Pancreas (tissue), 10 donors: ENCODE measurements at regions not wholly inside any gene's neighbourhood (a gene's known extent, or its start where the extent isn't known, plus 50 kb on each side); places are given as distances from the start of the nearest gene placed in this dataset.

ENCODE experiments used
- ATAC-seq, 4 donors: fragments of 200-7000 bp; cut with Tn5 transposase; one replicate each; pipeline versions ENCODE4 v1.8.0 to v1.9.1; 2020; ENCODE audit warnings: mild to moderate bottlenecking in 4 of 4, moderate library complexity in 4 of 4
- DNase-seq, 6 donors: peaks; one replicate each; pipeline ENCODE4 v3.0.0-alpha.2; 2020
- FAIRE-seq: peaks from 2 replicates; lab custom pipeline; 2012; peaks lifted over from hg19 to GRCh38; lab: Jason Lieb, UNC
- H3K27ac ChIP-seq, 4 donors: fragments of 200-600 bp; sonication (generic); 1 replicate in 3 of 4; 2 replicates in 1 of 4; pipeline versions ENCODE4 v1.5.0 to v1.8.0; 2020
- H3K27me3 ChIP-seq, 4 donors: fragments of 200-600 bp; one replicate each; pipeline ENCODE4 v1.8.0; 2021
- H3K36me3 ChIP-seq, 3 donors: fragments of 200-600 bp; sonication (generic) in 1 of 3; one replicate each; pipeline versions ENCODE4 v1.5.0 to v1.8.0; 2020 to 2021
- H3K4me1 ChIP-seq, 3 donors: fragments of 200-600 bp; one replicate each; pipeline ENCODE4 v1.8.0; 2021
- H3K4me3 ChIP-seq, 4 donors: fragments of 200-600 bp; sonication (generic) in 2 of 4; one replicate each; pipeline versions ENCODE4 v1.5.0 to v1.8.0; 2020 to 2021
- H3K9me3 ChIP-seq, 4 donors: fragments of 200-600 bp; one replicate each; pipeline ENCODE4 v1.8.0; 2021
- WGBS, 2 donors: extraction: QIAGEN DNeasy Blood & Tissue Kit; methylation state at CpG; one replicate each; pipeline ENCODE4 v1.1.7; 2013; 5-methylcytosine and 5-hydroxymethylcytosine counted together
- intact Hi-C, 3 donors: fragments of 100-400 bp; cut with DNase I; formaldehyde crosslinking; loops; one replicate each; pipeline versions ENCODE4 v1.11.1 to v1.14.2; 2022
- TF ChIP-seq, protein P1 (sequence below), 4 donors: fragments of 200-600 bp; sonication (generic) in 3 of 4; IDR thresholded peaks; one replicate each; pipeline versions ENCODE4 v1.5.0 to v1.8.0; 2021; ENCODE audit warnings: antibody characterized with exemption in 4 of 4
- donor health status: healthy with polysubstance abuse.
- donor health status: DM: no; HTN: no; CAD: no; lungs with moderate emphysema.
- donor health status: DM: no; HTN: no; CAD: no.
- donor health status: control.
- donor health status: control.
- donor health status: Bipolar disorder and iron deficiency.
- donor health status: DM: yes; HTN: yes; CAD: no.
- donor health status: DM: no; HTN: no; CAD: no.
- donor health status: DM: no; HTN: no; CAD: no.
- donor health status: DM: yes; HTN: yes; CAD: no.

- FAIRE-seq = no peak
- Histone ChIP-seq H3K4me3 (no peak overlapping the region), H3K27me3 (no peaks in the 10 kb centered on the region), H3K27ac (no peak overlapping the region), H3K9me3 (no peaks in the 10 kb centered on the region), H3K36me3 (no peaks in the 10 kb centered on the region), H3K4me1 (no peaks in the 10 kb centered on the region)
- intact Hi-C loops = no loop called here
- DNase-seq = no peak
- ATAC-seq = no peak
- TF ChIP-seq, protein P1, sequence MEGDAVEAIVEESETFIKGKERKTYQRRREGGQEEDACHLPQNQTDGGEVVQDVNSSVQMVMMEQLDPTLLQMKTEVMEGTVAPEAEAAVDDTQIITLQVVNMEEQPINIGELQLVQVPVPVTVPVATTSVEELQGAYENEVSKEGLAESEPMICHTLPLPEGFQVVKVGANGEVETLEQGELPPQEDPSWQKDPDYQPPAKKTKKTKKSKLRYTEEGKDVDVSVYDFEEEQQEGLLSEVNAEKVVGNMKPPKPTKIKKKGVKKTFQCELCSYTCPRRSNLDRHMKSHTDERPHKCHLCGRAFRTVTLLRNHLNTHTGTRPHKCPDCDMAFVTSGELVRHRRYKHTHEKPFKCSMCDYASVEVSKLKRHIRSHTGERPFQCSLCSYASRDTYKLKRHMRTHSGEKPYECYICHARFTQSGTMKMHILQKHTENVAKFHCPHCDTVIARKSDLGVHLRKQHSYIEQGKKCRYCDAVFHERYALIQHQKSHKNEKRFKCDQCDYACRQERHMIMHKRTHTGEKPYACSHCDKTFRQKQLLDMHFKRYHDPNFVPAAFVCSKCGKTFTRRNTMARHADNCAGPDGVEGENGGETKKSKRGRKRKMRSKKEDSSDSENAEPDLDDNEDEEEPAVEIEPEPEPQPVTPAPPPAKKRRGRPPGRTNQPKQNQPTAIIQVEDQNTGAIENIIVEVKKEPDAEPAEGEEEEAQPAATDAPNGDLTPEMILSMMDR (IDR thresholded peaks at IDR 0.05) = no peak
- WGBS, 2 donors = 64 to 78% methylated on average over 4 of the region's 4 CpGs
Measured at GRCh38 chr18:41226911-41227310, 728.1 kb upstream of the PIK3C3 start.

- ATAC-seq (no peak), FAIRE-seq (no peak), DNase-seq (no peak)
- H3K27ac ChIP-seq = no peak overlapping the region
- TF ChIP-seq, protein P1 (IDR thresholded peaks at IDR 0.05) = no peak
- no peaks in the 10 kb centered on the region for H3K9me3 ChIP-seq
- H3K4me3 ChIP-seq = no peak overlapping the region
- no peaks in the 10 kb centered on the region for H3K36me3 ChIP-seq
- H3K4me1 ChIP-seq = no peaks in the 10 kb centered on the region
- intact Hi-C loops = no loop called here
- 72 to 79% methylated on average over 1 of the region's 1 CpG for WGBS, 2 donors
- H3K27me3 ChIP-seq = no peaks in the 10 kb centered on the region
Measured at GRCh38 chr18:41226186-41226585, 728.8 kb upstream of the PIK3C3 start.

DNA sequence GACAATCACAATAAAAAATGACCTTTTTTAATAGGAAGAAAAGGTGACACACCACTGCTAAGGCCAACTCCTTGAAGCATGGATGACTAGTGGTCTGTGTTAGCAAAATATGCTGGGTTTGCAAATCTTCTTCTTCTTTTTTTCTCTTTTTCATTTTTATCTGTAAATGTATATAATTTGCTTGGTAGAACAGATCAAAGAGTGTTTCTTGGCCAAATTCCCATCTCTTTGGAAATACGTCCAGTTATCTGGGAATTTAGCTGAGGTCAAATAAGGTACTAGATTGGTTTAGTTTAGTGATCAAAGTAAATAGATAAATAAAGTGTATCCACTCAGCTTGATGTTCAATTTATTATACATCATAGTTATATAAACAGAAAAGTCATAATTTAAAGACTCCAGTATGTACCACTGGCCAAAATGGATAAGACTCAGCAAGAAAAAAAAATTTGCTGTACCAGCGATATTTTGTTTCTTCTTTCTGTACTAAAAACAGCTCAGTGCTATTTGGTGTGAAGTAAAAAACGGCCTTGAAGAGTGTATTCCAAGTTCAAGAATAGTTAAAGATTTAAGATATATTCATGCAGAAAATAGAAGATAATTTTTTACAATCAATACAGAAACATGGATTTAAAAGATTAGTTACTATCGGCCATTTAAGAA is 738.6 kb upstream of the PIK3C3 start:
- intact Hi-C loops = no loop called here
- 39 to 52% methylated on average over 4 of the region's 4 CpGs for WGBS, 2 donors
- H3K27ac ChIP-seq = no peak overlapping the region
- no peaks in the 10 kb centered on the region for H3K27me3 ChIP-seq
- no peak for ATAC-seq
- FAIRE-seq = no peak
- TF ChIP-seq, protein P1 (IDR thresholded peaks at IDR 0.05) = no peak
- no peaks in the 10 kb centered on the region for H3K9me3 ChIP-seq
- no peaks in the 10 kb centered on the region for H3K36me3 ChIP-seq
- no peaks in the 10 kb centered on the region for H3K4me1 ChIP-seq
- DNase-seq = no peak
- no peak overlapping the region for H3K4me3 ChIP-seq

DNA sequence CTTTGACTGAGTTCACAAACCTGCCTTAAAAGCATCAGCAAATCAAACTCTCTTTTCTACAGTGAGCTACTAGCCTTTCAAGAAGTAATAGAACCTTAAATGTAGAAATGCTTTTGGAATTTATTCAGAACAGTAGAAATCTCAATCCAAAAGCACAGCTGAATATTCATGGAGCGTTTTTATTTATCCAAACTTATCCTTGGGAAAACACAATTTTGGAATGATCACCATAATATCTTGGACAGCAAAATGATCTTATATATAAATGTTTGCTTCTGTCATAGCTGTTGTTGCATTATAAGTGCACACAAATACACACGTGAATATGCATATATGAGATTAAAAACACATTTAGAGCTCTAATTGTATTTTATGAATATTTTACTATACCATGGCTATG is 747.3 kb upstream of the PIK3C3 start:
- H3K9me3 ChIP-seq = no peaks in the 10 kb centered on the region
- no peak for DNase-seq
- H3K4me1 ChIP-seq = no peaks in the 10 kb centered on the region
- WGBS, 2 donors = 44 to 66% methylated on average over 2 of the region's 2 CpGs
- H3K4me3 ChIP-seq = no peak overlapping the region
- intact Hi-C loops = no loop called here
- ATAC-seq = no peak
- no peak overlapping the region for H3K27ac ChIP-seq
- no peak for FAIRE-seq
- H3K36me3 ChIP-seq = no peaks in the 10 kb centered on the region
- no peaks in the 10 kb centered on the region for H3K27me3 ChIP-seq
- TF ChIP-seq, protein P1 (IDR thresholded peaks at IDR 0.05) = no peak

DNA sequence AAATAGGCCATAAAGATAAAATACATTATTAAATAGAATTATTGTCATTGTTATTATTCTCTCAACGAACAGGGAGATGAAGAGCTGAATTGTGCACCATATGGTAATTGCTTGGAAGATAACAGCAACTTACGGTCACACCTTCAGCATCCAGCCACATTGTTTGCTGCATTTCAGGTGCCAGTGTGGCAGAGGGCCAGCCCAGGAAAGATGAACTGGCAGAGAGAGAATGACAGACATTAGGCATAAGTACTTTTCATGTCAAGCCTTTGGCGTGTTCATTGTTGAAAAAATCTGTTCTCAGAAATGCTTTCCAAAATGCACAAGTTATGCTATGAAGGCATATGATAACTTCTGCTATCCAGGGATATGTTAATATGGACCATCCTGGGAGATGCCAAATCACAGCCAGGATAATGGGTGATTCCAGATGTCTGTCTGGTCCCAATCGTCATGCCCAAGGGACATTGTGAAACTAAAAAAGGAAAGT is 748.6 kb upstream of the PIK3C3 start:
- no peak for FAIRE-seq
- no peak overlapping the region for H3K27ac ChIP-seq
- H3K9me3 ChIP-seq = no peaks in the 10 kb centered on the region
- no peak overlapping the region for H3K4me3 ChIP-seq
- TF ChIP-seq, protein P1 (IDR thresholded peaks at IDR 0.05) = no peak
- no peaks in the 10 kb centered on the region for H3K36me3 ChIP-seq
- DNase-seq = no peak
- ATAC-seq = no peak
- intact Hi-C loops = no loop called here
- no peaks in the 10 kb centered on the region for H3K4me1 ChIP-seq
- 59 to 80% methylated on average over 4 of the region's 4 CpGs for WGBS, 2 donors
- H3K27me3 ChIP-seq = no peaks in the 10 kb centered on the region
